PC-9 (cell line): ENCODE measurements at regions not wholly inside any gene's neighbourhood (a gene's known extent, or its start where the extent isn't known, plus 50 kb on each side); places are given as distances from the start of the nearest gene placed in this dataset.

ENCODE experiments used
- BruUV-seq: library from RNA; stranded (reverse); fragments of 400-500 nt; replicated peaks from 2 replicates; lab custom pipeline; 2021; lab: Mats Ljungman, UMichigan
- CTCF ChIA-PET: fragments of 300-600 bp; sonication (Branson Sonifier 250); formaldehyde crosslinking; loops from one replicate; lab custom pipeline; 2022; ENCODE audit warnings: antibody characterized with exemption; lab: Charles Lee
- POLR2A ChIA-PET: fragments of 300-600 bp; sonication (Branson Sonifier 250); formaldehyde crosslinking; loops from one replicate; lab custom pipeline; 2022; ENCODE audit warnings: antibody characterized with exemption; ENCODE audit not compliant: unreplicated experiment; lab: Charles Lee
- DNase-seq, 2 experiments: peaks; one replicate each; pipeline versions ENCODE4 v3.0.0 to v3.0.0-alpha.2; 2015 to 2022; ENCODE audit warnings: mixed read lengths in 1 of 2
- H2AFZ ChIP-seq: fragments of 200-600 bp; sonication (generic); 2 replicates; pipeline ENCODE4 v1.8.1; 2017; ENCODE audit warnings: antibody characterized with exemption
- H3F3A ChIP-seq: fragments of 200-600 bp; sonication (generic); 2 replicates; pipeline ENCODE4 v1.8.1; 2017; ENCODE audit warnings: antibody characterized with exemption, mild to moderate bottlenecking, low read depth; ENCODE audit not compliant: insufficient read depth
- H3K27ac ChIP-seq: fragments of 200-600 bp; sonication (generic); 2 replicates; pipeline ENCODE4 v1.6.1; 2016; ENCODE audit warnings: mixed run types
- H3K27me3 ChIP-seq: fragments of 200-600 bp; sonication (generic); 2 replicates; pipeline ENCODE4 v1.6.1; 2016; ENCODE audit warnings: low read depth, mixed run types; ENCODE audit not compliant: insufficient read depth
- H3K36me3 ChIP-seq: fragments of 200-600 bp; sonication (generic); 2 replicates; pipeline ENCODE4 v1.6.1; 2016; ENCODE audit warnings: low read depth, mixed run types
- H3K4me1 ChIP-seq: fragments of 200-600 bp; sonication (generic); replicated peaks from 2 replicates; pipeline ENCODE4 v1.6.1; 2016; ENCODE audit warnings: mixed run types; ENCODE audit not compliant: insufficient read depth
- H3K4me2 ChIP-seq: fragments of 200-600 bp; sonication (generic); 2 replicates; pipeline ENCODE4 v1.6.1; 2017; ENCODE audit warnings: mixed run types
- H3K4me3 ChIP-seq: fragments of 200-600 bp; sonication (generic); 2 replicates; pipeline ENCODE4 v1.6.1; 2016; ENCODE audit warnings: mixed run types
- H3K79me2 ChIP-seq: fragments of 200-600 bp; sonication (generic); 2 replicates; pipeline ENCODE4 v1.6.1; 2017; ENCODE audit warnings: low read depth, mixed run types
- H3K9me2 ChIP-seq: fragments of 200-600 bp; sonication (generic); 2 replicates; pipeline ENCODE4 v1.8.1; 2017; ENCODE audit warnings: mild to moderate bottlenecking; ENCODE audit not compliant: insufficient read depth
- H3K9me3 ChIP-seq: fragments of 200-600 bp; sonication (generic); 2 replicates; pipeline ENCODE4 v1.8.1; 2016; ENCODE audit warnings: low read depth; ENCODE audit not compliant: insufficient read depth
- H4K20me1 ChIP-seq: fragments of 200-600 bp; sonication (generic); 2 replicates; pipeline ENCODE4 v1.8.1; 2017; ENCODE audit not compliant: insufficient read depth
- CTCF ChIP-seq: fragments of 200-600 bp; sonication (generic); conservative IDR thresholded peaks from 2 replicates; pipeline ENCODE4 v1.6.1; 2017; ENCODE audit warnings: mixed run types, antibody characterized with exemption, mild to moderate bottlenecking, moderate library complexity
- EZH2 ChIP-seq: fragments of 200-600 bp; sonication (generic); IDR thresholded peaks from 2 replicates; pipeline ENCODE4 v1.8.0; 2017; ENCODE audit warnings: antibody characterized with exemption, low read depth
- intact Hi-C: fragments of 100-400 bp; cut with micrococcal nuclease; formaldehyde crosslinking; loops from one replicate; pipeline ENCODE4 v1.10.0; 2022; ENCODE audit not compliant: unreplicated experiment

DNA sequence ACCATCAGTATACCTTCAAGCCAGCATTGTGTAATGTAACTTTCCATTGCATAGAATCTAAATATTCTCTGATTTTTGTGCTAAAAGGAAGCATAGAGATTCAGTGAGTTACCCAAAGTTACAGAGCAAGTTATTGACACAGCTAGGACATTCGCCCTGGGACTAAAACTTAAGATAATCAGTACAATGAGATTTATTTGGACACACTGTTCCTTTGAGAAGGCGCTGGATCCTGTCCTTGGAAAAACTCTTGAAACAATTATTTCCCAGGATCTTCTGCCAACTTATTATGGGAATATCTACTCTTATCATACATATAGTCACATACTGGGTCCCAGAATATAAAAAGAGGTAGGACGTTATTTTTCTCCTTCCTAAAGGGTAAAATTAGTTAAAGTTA is 392.0 kb downstream of the UBE2NL start:
- BruUV-seq, result no TSS peak
- no peaks in the 10 kb centered on the region for H4K20me1 ChIP-seq
- POLR2A ChIA-PET, result no interaction called here

DNA sequence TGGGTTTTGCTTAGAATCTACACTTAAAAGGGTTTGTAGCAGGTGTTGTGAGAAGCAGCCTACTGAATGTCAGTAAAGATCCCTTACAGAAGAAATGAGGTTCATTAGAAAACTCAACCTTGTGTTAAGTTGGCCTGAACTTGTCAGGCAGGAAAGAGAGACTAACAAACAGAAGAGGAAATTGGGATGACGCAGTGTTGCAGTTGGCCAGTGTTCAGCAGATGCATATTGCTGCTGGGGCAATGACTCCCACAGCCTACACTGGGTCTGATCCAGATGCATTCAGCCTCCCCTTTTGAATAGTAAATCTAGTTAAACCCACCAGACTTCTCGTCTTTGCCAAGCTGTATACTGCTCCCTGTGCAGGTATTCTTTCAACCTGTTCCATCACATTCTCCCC is 409.4 kb downstream of the UBE2NL start:
- Histone ChIP-seq H3K36me3 (no peaks in the 10 kb centered on the region), H3K4me2 (no peak overlapping the region), H3K4me3 (no peak overlapping the region), H3K27me3 (no peaks in the 10 kb centered on the region), H3K27ac (no peak overlapping the region), H3K4me1 (no peaks in the 10 kb centered on the region), H3K9me3 (no peaks in the 10 kb centered on the region), H3K9me2 (no peaks in the 10 kb centered on the region), H3F3A (no peaks in the 10 kb centered on the region), H3K79me2 (no peaks in the 10 kb centered on the region), H2AFZ (no peak overlapping the region), H4K20me1 (no peaks in the 10 kb centered on the region)
- ChIA-PET CTCF (no interaction called here), POLR2A (no interaction called here)
- TF ChIP-seq CTCF (no peak), EZH2 (no peak)
- no peak for DNase-seq
- no TSS peak for BruUV-seq
- intact Hi-C loops, result no loop called here

More for the DNA sequence above, 392.0 kb downstream of the UBE2NL start:
- intact Hi-C loops, result no loop called here
- Histone ChIP-seq H3K27ac (no peak overlapping the region), H3K36me3 (no peaks in the 10 kb centered on the region), H3K9me3 (no peaks in the 10 kb centered on the region), H2AFZ (no peak overlapping the region), H3K4me1 (no peaks in the 10 kb centered on the region), H3K9me2 (no peaks in the 10 kb centered on the region), H3K4me2 (no peak overlapping the region), H3K27me3 (no peaks in the 10 kb centered on the region), H3K79me2 (no peaks in the 10 kb centered on the region), H3F3A (no peaks in the 10 kb centered on the region), H3K4me3 (no peak overlapping the region)
- TF ChIP-seq EZH2, result no peak
- TF ChIP-seq CTCF, result no peak
- CTCF ChIA-PET, result no interaction called here
- no peak for DNase-seq

DNA sequence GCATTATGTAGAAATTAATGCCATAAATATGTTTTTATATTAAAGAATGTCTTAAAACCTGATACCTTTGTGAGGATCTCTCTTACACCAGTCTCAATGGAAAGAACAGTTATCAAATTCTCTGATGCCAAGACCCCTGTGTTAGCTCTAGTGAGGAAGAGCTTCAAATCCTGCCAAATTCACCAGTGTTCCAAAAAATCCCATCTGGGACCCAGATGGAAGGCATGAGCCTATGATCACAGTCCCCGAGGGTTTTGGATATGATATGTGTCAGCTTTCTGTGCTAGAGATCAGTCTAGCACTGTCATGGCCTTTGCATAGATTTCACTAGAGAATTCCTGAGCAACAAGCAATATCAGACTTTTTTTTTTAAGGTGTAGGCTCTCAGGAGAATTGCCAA is 412.1 kb downstream of the UBE2NL start:
- H3K4me1 ChIP-seq, result no peaks in the 10 kb centered on the region
- no peak for DNase-seq
- intact Hi-C loops, result no loop called here
- H4K20me1 ChIP-seq, result no peaks in the 10 kb centered on the region
- no peaks in the 10 kb centered on the region for H3K9me3 ChIP-seq
- H3K36me3 ChIP-seq, result no peaks in the 10 kb centered on the region
- no peak overlapping the region for H2AFZ ChIP-seq
- H3K4me3 ChIP-seq, result no peak overlapping the region
- H3K4me2 ChIP-seq, result no peak overlapping the region
- no peak overlapping the region for H3K27ac ChIP-seq
- H3K79me2 ChIP-seq, result no peaks in the 10 kb centered on the region
- no peaks in the 10 kb centered on the region for H3K9me2 ChIP-seq
- TF ChIP-seq CTCF (no peak), EZH2 (no peak)
- H3F3A ChIP-seq, result no peaks in the 10 kb centered on the region
- BruUV-seq, result no TSS peak
- CTCF ChIA-PET, result no interaction called here
- no peaks in the 10 kb centered on the region for H3K27me3 ChIP-seq
- POLR2A ChIA-PET, result no interaction called here
